Mucosa of stomach (tissue), 1 donor: ENCODE measurements at regions not wholly inside any gene's neighbourhood (a gene's known extent, or its start where the extent isn't known, plus 50 kb on each side); places are given as distances from the start of the nearest gene placed in this dataset.

ENCODE experiments used
- H3K27me3 ChIP-seq: one replicate; pipeline ENCODE4 v1.7.0; 2013; ENCODE audit warnings: mild to moderate bottlenecking, low read length; ENCODE audit not compliant: control insufficient read depth, insufficient read depth
- H3K36me3 ChIP-seq: one replicate; pipeline ENCODE4 v1.7.0; 2013; ENCODE audit warnings: low read length; ENCODE audit not compliant: control insufficient read depth, insufficient read depth
- H3K4me1 ChIP-seq: one replicate; pipeline ENCODE4 v1.7.0; 2013; ENCODE audit warnings: mild to moderate bottlenecking, low read length; ENCODE audit not compliant: control insufficient read depth, insufficient read depth
- H3K4me3 ChIP-seq: one replicate; pipeline ENCODE4 v1.7.0; 2013; ENCODE audit warnings: low read length
- H3K9ac ChIP-seq: one replicate; pipeline ENCODE4 v1.7.0; 2013; ENCODE audit warnings: mild to moderate bottlenecking, low read length, moderate library complexity
- H3K9me3 ChIP-seq: one replicate; pipeline ENCODE4 v1.7.0; 2013; ENCODE audit warnings: mild to moderate bottlenecking, low read length, moderate library complexity; ENCODE audit not compliant: control insufficient read depth
- donor health status: Pancreatic carcinoma.

GRCh38 chr17:68122587-68122986 lies 87.1 kb downstream of the KPNA2 start:
- no peak overlapping the region for H3K4me3 ChIP-seq
- no peaks in the 10 kb centered on the region for H3K27me3 ChIP-seq
- H3K4me1 ChIP-seq = peaks cover 4% of the 10 kb centered on the region
- H3K36me3 ChIP-seq = no peaks in the 10 kb centered on the region
- no peaks in the 10 kb centered on the region for H3K9me3 ChIP-seq
- no peak overlapping the region for H3K9ac ChIP-seq

GRCh38 chr17:68125111-68125870 lies 89.8 kb downstream of the KPNA2 start:
- H3K36me3 ChIP-seq = no peaks in the 10 kb centered on the region

GRCh38 chr17:68127914-68128313 lies 92.4 kb downstream of the KPNA2 start:
- Histone ChIP-seq H3K27me3 (no peaks in the 10 kb centered on the region), H3K9ac (no peak overlapping the region), H3K4me1 (peaks cover 4% of the 10 kb centered on the region), H3K4me3 (no peak overlapping the region), H3K9me3 (no peaks in the 10 kb centered on the region), H3K36me3 (no peaks in the 10 kb centered on the region)

More at GRCh38 chr17:68125111-68125870, 89.8 kb downstream of the KPNA2 start:
- no peak overlapping the region for H3K9ac ChIP-seq
- no peaks in the 10 kb centered on the region for H3K9me3 ChIP-seq
- H3K4me1 ChIP-seq = peaks cover 4% of the 10 kb centered on the region
- no peak overlapping the region for H3K4me3 ChIP-seq
- H3K27me3 ChIP-seq = no peaks in the 10 kb centered on the region

- Histone ChIP-seq H3K4me3 (no peak overlapping the region), H3K4me1 (no peaks in the 10 kb centered on the region), H3K27me3 (no peaks in the 10 kb centered on the region), H3K9me3 (no peaks in the 10 kb centered on the region), H3K9ac (no peak overlapping the region), H3K36me3 (no peaks in the 10 kb centered on the region)
Measured at GRCh38 chr17:68131456-68131855, 95.9 kb downstream of the KPNA2 start.

- no peaks in the 10 kb centered on the region for H3K36me3 ChIP-seq
- H3K9ac ChIP-seq = no peak overlapping the region
- no peaks in the 10 kb centered on the region for H3K4me1 ChIP-seq
- no peak overlapping the region for H3K4me3 ChIP-seq
- H3K27me3 ChIP-seq = no peaks in the 10 kb centered on the region
- no peaks in the 10 kb centered on the region for H3K9me3 ChIP-seq
Measured at GRCh38 chr17:68133346-68134045, 98.0 kb downstream of the KPNA2 start.

GRCh38 chr17:68134046-68134637 lies 98.6 kb downstream of the KPNA2 start:
- H3K36me3 ChIP-seq = no peaks in the 10 kb centered on the region
- H3K9ac ChIP-seq = no peak overlapping the region
- H3K4me1 ChIP-seq = no peaks in the 10 kb centered on the region
- no peaks in the 10 kb centered on the region for H3K9me3 ChIP-seq
- H3K4me3 ChIP-seq = no peak overlapping the region
- no peaks in the 10 kb centered on the region for H3K27me3 ChIP-seq

- H3K27me3 ChIP-seq = no peaks in the 10 kb centered on the region
- H3K4me3 ChIP-seq = no peak overlapping the region
- no peak overlapping the region for H3K9ac ChIP-seq
- no peaks in the 10 kb centered on the region for H3K4me1 ChIP-seq
- no peaks in the 10 kb centered on the region for H3K36me3 ChIP-seq
- H3K9me3 ChIP-seq = no peaks in the 10 kb centered on the region
Measured at GRCh38 chr17:68134731-68135130, 99.2 kb downstream of the KPNA2 start.

GRCh38 chr17:68135141-68135887 lies 99.8 kb downstream of the KPNA2 start:
- Histone ChIP-seq H3K9me3 (no peaks in the 10 kb centered on the region), H3K4me3 (no peak overlapping the region), H3K36me3 (no peaks in the 10 kb centered on the region), H3K27me3 (no peaks in the 10 kb centered on the region), H3K4me1 (no peaks in the 10 kb centered on the region), H3K9ac (no peak overlapping the region)

- H3K4me1 ChIP-seq = no peaks in the 10 kb centered on the region
- no peak overlapping the region for H3K9ac ChIP-seq
- H3K9me3 ChIP-seq = no peaks in the 10 kb centered on the region
- no peak overlapping the region for H3K4me3 ChIP-seq
- no peaks in the 10 kb centered on the region for H3K27me3 ChIP-seq
- no peaks in the 10 kb centered on the region for H3K36me3 ChIP-seq
Measured at GRCh38 chr17:68141050-68141449, 105.5 kb downstream of the KPNA2 start.

GRCh38 chr17:68142595-68142994 lies 105.2 kb upstream of the AMZ2 start:
- Histone ChIP-seq H3K4me1 (no peaks in the 10 kb centered on the region), H3K36me3 (no peaks in the 10 kb centered on the region), H3K9me3 (no peaks in the 10 kb centered on the region), H3K9ac (no peak overlapping the region), H3K4me3 (no peak overlapping the region), H3K27me3 (no peaks in the 10 kb centered on the region)

GRCh38 chr17:68143425-68143824 lies 104.4 kb upstream of the AMZ2 start:
- Histone ChIP-seq H3K4me1 (no peaks in the 10 kb centered on the region), H3K36me3 (no peaks in the 10 kb centered on the region), H3K9ac (no peak overlapping the region), H3K4me3 (no peak overlapping the region), H3K9me3 (no peaks in the 10 kb centered on the region), H3K27me3 (no peaks in the 10 kb centered on the region)

GRCh38 chr17:68145088-68145487 lies 102.8 kb upstream of the AMZ2 start:
- Histone ChIP-seq H3K4me1 (no peaks in the 10 kb centered on the region), H3K9ac (no peak overlapping the region), H3K9me3 (no peaks in the 10 kb centered on the region), H3K27me3 (no peaks in the 10 kb centered on the region), H3K4me3 (no peak overlapping the region), H3K36me3 (no peaks in the 10 kb centered on the region)
